ENCODE measurements at regions not wholly inside any gene's neighbourhood (a gene's known extent, or its start where the extent isn't known, plus 50 kb on each side); places are given as distances from the start of the nearest gene placed in this dataset.

- no CpG with 5 or more reads among the region's 10 CpGs for WGBS, 2 experiments (ENCODE audit: extremely low coverage in 2 of 2, insufficient read length in 1 of 2)
- no peaks in the 10 kb centered on the region for H3K36me3 ChIP-seq (ENCODE audit: control insufficient read depth, insufficient read depth, low read length)
- no peak overlapping the region for H2BK20ac ChIP-seq (ENCODE audit: low read depth, low read length)
- ChIA-PET POLR2A (ENCODE audit: unreplicated experiment) (no interaction called here), CTCF (no interaction called here)
- in situ Hi-C loops (cut with MboI; ENCODE audit: low sequenced_read_pairs) (no loop called here), dilution Hi-C loops (cut with HindIII; ENCODE audit: low sequenced_read_pairs, unreplicated experiment) (no loop called here), intact Hi-C loops (cut with micrococcal nuclease) (no loop called here)
- no peak overlapping the region for H2AK9ac ChIP-seq (replicated peaks; ENCODE audit: low read depth, low read length, poor library complexity)
- no peak overlapping the region for H2BK120ac ChIP-seq (ENCODE audit: low read depth, low read length)
- no peak overlapping the region for H3K56ac ChIP-seq (ENCODE audit: extremely low read depth, insufficient read depth, low read length)
- no peaks in the 10 kb centered on the region for H3K4me1 ChIP-seq (ENCODE audit: control insufficient read depth, insufficient read depth, low read length)
- no peak overlapping the region for H3K4ac ChIP-seq (ENCODE audit: low read depth, low read length)
- H3K4me2 ChIP-seq (ENCODE audit: low read depth, low read length), result no peak overlapping the region
- H3K4me3 ChIP-seq (ENCODE audit: insufficient read depth, low read depth, low read length), result no peak overlapping the region
- DNase-seq (no peak), ATAC-seq (ENCODE audit: low read depth) (no peak)
- H4K5ac ChIP-seq (ENCODE audit: low read depth, low read length), result no peak overlapping the region
- H3K27ac ChIP-seq (ENCODE audit: insufficient read depth, low read length), result no peak overlapping the region
- H4K20me1 ChIP-seq (ENCODE audit: insufficient read depth, low read length), result no peaks in the 10 kb centered on the region
- no peak overlapping the region for H3K14ac ChIP-seq (replicated peaks; ENCODE audit: low read depth, low read length)
- TF ChIP-seq NFE2L2 (IDR thresholded peaks at IDR 0.05; ENCODE audit: low read depth, low read length) (no peak), BHLHE40 (IDR thresholded peaks at IDR 0.05; ENCODE audit: low read depth, low read length) (no peak), MAZ (IDR thresholded peaks at IDR 0.05; ENCODE audit: borderline replicate concordance, low read depth, low read length) (no peak), RFX5 (IDR thresholded peaks at IDR 0.05; ENCODE audit: low read depth, low read length) (no peak), CEBPB (IDR thresholded peaks at IDR 0.05; ENCODE audit: low read depth, low read length) (no peak), CHD1 (IDR thresholded peaks at IDR 0.05; ENCODE audit: low read depth, low read length) (no peak), USF2 (IDR thresholded peaks at IDR 0.05; ENCODE audit: low read depth, low read length) (no peak), RCOR1 (IDR thresholded peaks at IDR 0.05; ENCODE audit: insufficient replicate concordance, low read length) (no peak), CTCF (conservative IDR thresholded peaks at IDR 0.05; ENCODE audit: low read depth, low read length) (no peak), POLR2A (IDR thresholded peaks at IDR 0.05; ENCODE audit: low read depth, low read length) (no peak), SMC3 (IDR thresholded peaks at IDR 0.05; ENCODE audit: low read depth, low read length) (no peak), MXI1 (IDR thresholded peaks at IDR 0.05; ENCODE audit: borderline replicate concordance, low read depth, low read length) (no peak), FOS (IDR thresholded peaks at IDR 0.05; ENCODE audit: low read depth, low read length) (no peak), RAD21 (IDR thresholded peaks at IDR 0.05; ENCODE audit: low read length) (no peak)
- no peaks in the 10 kb centered on the region for H3K79me1 ChIP-seq (ENCODE audit: low read depth in 1 of 2, low read length in 2 of 2)
- no peaks in the 10 kb centered on the region for H3K27me3 ChIP-seq (ENCODE audit: control insufficient read depth, insufficient read depth, low read length)
- no peaks in the 10 kb centered on the region for H3K9me1 ChIP-seq (ENCODE audit: insufficient read depth, low read length)
- H4K91ac ChIP-seq (ENCODE audit: insufficient read depth, low read depth, low read length), result no peak overlapping the region
- H2BK15ac ChIP-seq (ENCODE audit: low read depth, low read length), result no peak overlapping the region
- BruUV-seq (replicated peaks), result no TSS peak
- no peak overlapping the region for H3K23ac ChIP-seq (ENCODE audit: low read depth, low read length)
- H2AK5ac ChIP-seq (ENCODE audit: low read depth, low read length), result no peak overlapping the region
- no peak overlapping the region for H3K9ac ChIP-seq (ENCODE audit: low read depth, low read length)
- H2AFZ ChIP-seq (replicated peaks; ENCODE audit: low read length, poor library complexity), result no peak overlapping the region
- no peak overlapping the region for H3K18ac ChIP-seq (ENCODE audit: low read depth, low read length)
- H3K9me3 ChIP-seq (ENCODE audit: control insufficient read depth, insufficient read depth, low read length), result peaks cover 14% of the 10 kb centered on the region
- H2BK5ac ChIP-seq (ENCODE audit: low read depth, low read length, poor library complexity, severe bottlenecking), result no peak overlapping the region
- H4K8ac ChIP-seq (ENCODE audit: low read depth in 2 of 2, low read length in 2 of 2), result no peak overlapping the region
These were observed 813.6 kb upstream of the EEF2KMT start for GRCh38 chr16:5911241-5911640.
